Loucy (cell line): ENCODE measurements at regions not wholly inside any gene's neighbourhood (a gene's known extent, or its start where the extent isn't known, plus 50 kb on each side); places are given as distances from the start of the nearest gene placed in this dataset.

ENCODE experiments used
- H2AFZ ChIP-seq: fragments of 200-600 bp; sonication (generic); 2 replicates; pipeline ENCODE4 v1.6.0; 2016; ENCODE audit warnings: antibody characterized with exemption, mild to moderate bottlenecking, low read length, moderate library complexity
- H3F3A ChIP-seq: fragments of 200-600 bp; 2 replicates; pipeline ENCODE4 v1.6.0; 2016; ENCODE audit warnings: antibody characterized with exemption, low read depth, mild to moderate bottlenecking
- H3K27me3 ChIP-seq: fragments of 200-600 bp; sonication (generic); 2 replicates; pipeline ENCODE4 v1.6.1; 2014; ENCODE audit warnings: low read length, mild to moderate bottlenecking; ENCODE audit not compliant: insufficient read depth, poor library complexity, severe bottlenecking
- H3K36me3 ChIP-seq: fragments of 200-600 bp; sonication (generic); 2 replicates; pipeline ENCODE4 v1.6.1; 2016; ENCODE audit warnings: low read length; ENCODE audit not compliant: insufficient read depth
- H3K4me1 ChIP-seq: fragments of 200-600 bp; sonication (generic); 2 replicates; pipeline ENCODE4 v1.5.1; 2014; ENCODE audit warnings: low read length, mild to moderate bottlenecking; ENCODE audit not compliant: insufficient read depth, poor library complexity, severe bottlenecking
- H3K4me2 ChIP-seq: fragments of 200-600 bp; sonication (generic); 2 replicates; pipeline ENCODE4 v1.6.0; 2014; ENCODE audit warnings: antibody characterized with exemption, low read length, low read depth, mild to moderate bottlenecking; ENCODE audit not compliant: poor library complexity, severe bottlenecking
- H3K4me3 ChIP-seq: fragments of 200-600 bp; sonication (generic); 2 replicates; pipeline ENCODE4 v1.5.1; 2014; ENCODE audit warnings: low read length, mild to moderate bottlenecking, mixed read lengths; ENCODE audit not compliant: poor library complexity, severe bottlenecking
- H3K79me2 ChIP-seq: fragments of 200-600 bp; sonication (generic); 2 replicates; pipeline ENCODE4 v1.6.1; 2014; ENCODE audit warnings: low read length; ENCODE audit not compliant: insufficient read depth
- H3K9ac ChIP-seq: fragments of 200-600 bp; sonication (generic); 2 replicates; pipeline ENCODE4 v1.6.0; 2014; ENCODE audit warnings: mild to moderate bottlenecking, low read depth, low read length, moderate library complexity; ENCODE audit not compliant: poor library complexity, severe bottlenecking
- H3K9me2 ChIP-seq: fragments of 200-600 bp; sonication (generic); replicated peaks from 2 replicates; pipeline ENCODE4 v1.6.1; 2016; ENCODE audit warnings: low read depth, low read length, mixed read lengths
- H3K9me3 ChIP-seq: fragments of 200-600 bp; sonication (generic); 2 replicates; pipeline ENCODE4 v1.6.1; 2014; ENCODE audit warnings: mild to moderate bottlenecking, antibody characterized with exemption, low read length, low read depth; ENCODE audit not compliant: insufficient read depth
- H4K20me1 ChIP-seq: fragments of 200-600 bp; sonication (generic); 2 replicates; pipeline ENCODE4 v1.6.0; 2014; ENCODE audit warnings: antibody characterized with exemption, low read length, mild to moderate bottlenecking; ENCODE audit not compliant: insufficient read depth, poor library complexity, severe bottlenecking
- EZH2phosphoT487 ChIP-seq: fragments of 200-600 bp; IDR thresholded peaks from 2 replicates; pipeline ENCODE4 v1.6.1; 2018; ENCODE audit warnings: antibody characterized with exemption, mild to moderate bottlenecking, moderate library complexity, borderline replicate concordance
- TF ChIP-seq, protein P1 (sequence below): fragments of 200-600 bp; sonication (generic); conservative IDR thresholded peaks from 2 replicates; pipeline ENCODE4 v1.5.1; 2014; ENCODE audit warnings: mild to moderate bottlenecking, antibody characterized with exemption, low read length

DNA sequence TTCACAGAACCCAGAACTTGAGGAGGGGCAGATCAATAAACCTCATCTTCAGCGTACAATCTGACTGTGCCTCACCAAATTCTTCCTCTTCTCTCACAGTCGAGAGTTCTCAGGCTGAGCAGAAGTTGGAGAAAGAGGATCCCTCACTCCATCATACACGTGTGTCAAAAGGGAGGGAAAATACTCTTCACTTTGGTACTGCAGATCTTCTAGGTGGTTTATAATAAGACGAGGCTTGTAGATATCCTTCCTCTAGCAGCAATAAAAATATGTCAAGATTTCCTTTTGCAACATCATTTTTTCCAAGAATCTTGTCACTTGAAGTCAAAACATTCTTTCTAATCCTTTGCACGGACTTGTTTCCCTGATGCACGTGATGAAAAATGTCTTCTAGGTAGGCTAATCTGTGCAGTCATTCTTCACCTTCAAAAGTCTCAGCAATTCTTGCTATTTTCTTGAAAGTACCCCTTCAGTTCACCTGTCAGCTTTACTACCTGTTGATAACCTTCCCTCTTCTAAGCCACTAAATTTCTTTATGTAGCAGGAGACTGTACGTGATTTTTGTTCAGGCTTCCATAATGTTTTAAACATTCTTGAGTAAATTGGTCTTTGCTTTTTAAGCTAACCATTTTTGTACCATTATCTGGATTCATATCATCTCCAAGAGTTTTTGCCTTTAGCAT is 214.1 kb downstream of the NUAK1 start:
- no peaks in the 10 kb centered on the region for H3K9me3 ChIP-seq

DNA sequence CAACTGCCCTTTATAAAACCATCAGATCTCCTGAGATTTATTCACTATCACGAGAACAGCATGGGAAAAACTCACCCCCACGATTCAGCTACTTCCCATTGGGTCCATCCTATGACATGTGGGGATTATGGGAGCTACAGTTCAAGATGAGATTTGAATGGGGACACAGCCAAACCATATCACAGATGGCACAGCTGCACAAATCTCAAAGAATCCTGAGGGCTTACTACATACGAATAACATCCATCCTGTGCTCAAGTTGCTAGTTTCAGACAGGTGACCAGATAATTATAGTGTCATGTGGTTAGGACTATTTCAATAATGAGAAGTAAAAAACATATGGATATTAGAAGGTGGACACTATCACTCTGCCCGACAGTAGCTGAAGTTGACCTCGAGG is 211.2 kb downstream of the NUAK1 start:
- Histone ChIP-seq H3F3A (no peaks in the 10 kb centered on the region), H4K20me1 (no peaks in the 10 kb centered on the region), H3K9me3 (no peaks in the 10 kb centered on the region), H3K4me1 (no peaks in the 10 kb centered on the region), H3K79me2 (no peaks in the 10 kb centered on the region), H3K4me3 (no peak overlapping the region), H3K27me3 (no peaks in the 10 kb centered on the region), H3K36me3 (no peaks in the 10 kb centered on the region), H3K9me2 (no peaks in the 10 kb centered on the region), H3K4me2 (no peak overlapping the region), H2AFZ (no peak overlapping the region), H3K9ac (no peak overlapping the region)
- no peak for TF ChIP-seq EZH2phosphoT487
- TF ChIP-seq, protein P1, sequence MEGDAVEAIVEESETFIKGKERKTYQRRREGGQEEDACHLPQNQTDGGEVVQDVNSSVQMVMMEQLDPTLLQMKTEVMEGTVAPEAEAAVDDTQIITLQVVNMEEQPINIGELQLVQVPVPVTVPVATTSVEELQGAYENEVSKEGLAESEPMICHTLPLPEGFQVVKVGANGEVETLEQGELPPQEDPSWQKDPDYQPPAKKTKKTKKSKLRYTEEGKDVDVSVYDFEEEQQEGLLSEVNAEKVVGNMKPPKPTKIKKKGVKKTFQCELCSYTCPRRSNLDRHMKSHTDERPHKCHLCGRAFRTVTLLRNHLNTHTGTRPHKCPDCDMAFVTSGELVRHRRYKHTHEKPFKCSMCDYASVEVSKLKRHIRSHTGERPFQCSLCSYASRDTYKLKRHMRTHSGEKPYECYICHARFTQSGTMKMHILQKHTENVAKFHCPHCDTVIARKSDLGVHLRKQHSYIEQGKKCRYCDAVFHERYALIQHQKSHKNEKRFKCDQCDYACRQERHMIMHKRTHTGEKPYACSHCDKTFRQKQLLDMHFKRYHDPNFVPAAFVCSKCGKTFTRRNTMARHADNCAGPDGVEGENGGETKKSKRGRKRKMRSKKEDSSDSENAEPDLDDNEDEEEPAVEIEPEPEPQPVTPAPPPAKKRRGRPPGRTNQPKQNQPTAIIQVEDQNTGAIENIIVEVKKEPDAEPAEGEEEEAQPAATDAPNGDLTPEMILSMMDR: no peak

More for the DNA sequence above, 214.1 kb downstream of the NUAK1 start:
- no peaks in the 10 kb centered on the region for H3K27me3 ChIP-seq
- no peaks in the 10 kb centered on the region for H3K36me3 ChIP-seq
- no peak overlapping the region for H2AFZ ChIP-seq
- no peak overlapping the region for H3K4me3 ChIP-seq
- H3K4me2 ChIP-seq: no peak overlapping the region
- no peak overlapping the region for H3K9ac ChIP-seq
- no peaks in the 10 kb centered on the region; the same call in 1 of the 2 replicates for H3K9me2 ChIP-seq
- H3K4me1 ChIP-seq: no peaks in the 10 kb centered on the region
- H3F3A ChIP-seq: no peaks in the 10 kb centered on the region
- H4K20me1 ChIP-seq: no peaks in the 10 kb centered on the region
- H3K79me2 ChIP-seq: no peaks in the 10 kb centered on the region
- TF ChIP-seq, protein P1: no peak
- no peak for TF ChIP-seq EZH2phosphoT487

DNA sequence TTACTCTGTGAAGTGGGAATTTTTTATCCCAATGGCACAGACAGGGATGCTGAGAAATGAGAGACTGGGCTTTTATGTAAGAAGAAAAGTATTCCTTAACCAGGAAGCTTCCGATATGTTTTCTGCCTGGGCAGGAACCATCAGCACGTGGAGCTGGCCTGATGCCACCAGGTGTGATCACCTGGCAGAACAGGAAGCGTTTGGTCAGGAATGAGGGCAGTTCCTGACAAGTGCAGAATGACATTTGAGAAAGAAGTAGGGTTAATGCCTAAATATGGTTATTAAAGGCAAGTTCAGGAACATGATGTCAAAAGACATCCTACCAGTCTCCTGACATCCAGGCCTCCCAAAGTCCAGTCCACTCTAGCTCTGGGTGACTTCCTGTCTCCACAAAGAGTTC is 210.3 kb downstream of the NUAK1 start:
- no peaks in the 10 kb centered on the region for H3K27me3 ChIP-seq
- no peak overlapping the region for H2AFZ ChIP-seq
- no peak overlapping the region for H3K4me3 ChIP-seq
- H3K4me2 ChIP-seq: no peak overlapping the region
- H3K9ac ChIP-seq: no peak overlapping the region
- TF ChIP-seq, protein P1: no peak
- no peak for TF ChIP-seq EZH2phosphoT487
- no peaks in the 10 kb centered on the region for H3K9me3 ChIP-seq
- no peaks in the 10 kb centered on the region for H3F3A ChIP-seq
- H4K20me1 ChIP-seq: no peaks in the 10 kb centered on the region
- H3K4me1 ChIP-seq: no peaks in the 10 kb centered on the region
- H3K9me2 ChIP-seq: no peaks in the 10 kb centered on the region
- no peaks in the 10 kb centered on the region for H3K79me2 ChIP-seq
- no peaks in the 10 kb centered on the region for H3K36me3 ChIP-seq
